ENCODE measurements at regions not wholly inside any gene's neighbourhood (a gene's known extent, or its start where the extent isn't known, plus 50 kb on each side); places are given as distances from the start of the nearest gene placed in this dataset.

GRCh38 chr2:121128741-121129659 is 156.0 kb downstream of the TFCP2L1 start:
- H3K36me3 Mint-ChIP-seq, result no peaks in the 10 kb centered on the region
- ATAC-seq (peak; percentile 64), DNase-seq (ENCODE audit: low spot score) (peak; percentile 74)
- peaks cover 23% of the 10 kb centered on the region for H3K4me1 Mint-ChIP-seq
- POLR2A ChIA-PET, result no interaction called here
- TF ChIP-seq IRF1 (CRISPR knock-in tag; IDR thresholded peaks at IDR 0.05) (no peak), CTCF (IDR thresholded peaks at IDR 0.05) (peak; percentile 35; the same call in 1 of the 2 replicates)
- no peaks in the 10 kb centered on the region for H3K9me3 Mint-ChIP-seq
- peaks cover 8% of the 10 kb centered on the region for H3K27me3 Mint-ChIP-seq (ENCODE audit: low read depth)
- H3K4me3 Mint-ChIP-seq, result no peak overlapping the region
- H3K27ac Mint-ChIP-seq, result no peak overlapping the region
- CTCF ChIA-PET, result interaction anchor here (0.6 to 7.8 kb wide), 81 partner anchors 9 to 663 kb away, joined by 3 to 112 read pairs (median 5); no protein-coding TSS in a partner anchor

- CTCF ChIA-PET, result interaction anchor here (1.3 to 7.8 kb wide), 8 partner anchors 10 to 225 kb away, joined by 6 to 112 read pairs (median 17); no protein-coding TSS in a partner anchor
- Mint-ChIP-seq H3K9me3 (no peaks in the 10 kb centered on the region), H3K36me3 (no peaks in the 10 kb centered on the region), H3K4me1 (peaks cover 23% of the 10 kb centered on the region), H3K27me3 (ENCODE audit: low read depth) (peaks cover 8% of the 10 kb centered on the region), H3K4me3 (no peak overlapping the region), H3K27ac (no peak overlapping the region)
- ATAC-seq (no peak), DNase-seq (ENCODE audit: low spot score) (no peak)
- TF ChIP-seq ZBTB43 (CRISPR knock-in tag; IDR thresholded peaks at IDR 0.05) (no peak), ARID4B (CRISPR knock-in tag; IDR thresholded peaks at IDR 0.05; ENCODE audit: borderline replicate concordance) (no peak), FOXP1 (CRISPR knock-in tag; IDR thresholded peaks at IDR 0.05; ENCODE audit: borderline replicate concordance) (no peak)
- POLR2A ChIA-PET, result no interaction called here
Measured at GRCh38 chr2:121129692-121130091, 155.3 kb downstream of the TFCP2L1 start.

GRCh38 chr2:121130301-121130850 is 154.6 kb downstream of the TFCP2L1 start:
- H3K4me1 Mint-ChIP-seq, result peaks cover 23% of the 10 kb centered on the region
- no peak for DNase-seq (ENCODE audit: low spot score)
- no peaks in the 10 kb centered on the region for H3K36me3 Mint-ChIP-seq
- POLR2A ChIA-PET, result no interaction called here
- no peaks in the 10 kb centered on the region for H3K9me3 Mint-ChIP-seq
- no peak for ATAC-seq
- H3K27me3 Mint-ChIP-seq (ENCODE audit: low read depth), result peaks cover 8% of the 10 kb centered on the region
- no peak overlapping the region for H3K4me3 Mint-ChIP-seq
- no peak overlapping the region for H3K27ac Mint-ChIP-seq
- CTCF ChIA-PET, result interaction anchor here (1.2 to 7.8 kb wide), 5 partner anchors 10 to 226 kb away, joined by 4 to 112 read pairs (median 38); no protein-coding TSS in a partner anchor
- TF ChIP-seq HMGXB4 (CRISPR knock-in tag; IDR thresholded peaks at IDR 0.05) (no peak), OVOL2 (CRISPR knock-in tag; IDR thresholded peaks at IDR 0.05; ENCODE audit: borderline replicate concordance) (no peak), ARID4B (CRISPR knock-in tag; IDR thresholded peaks at IDR 0.05; ENCODE audit: borderline replicate concordance) (no peak), ZNF281 (CRISPR knock-in tag; IDR thresholded peaks at IDR 0.05) (no peak), IRF2 (CRISPR knock-in tag; IDR thresholded peaks at IDR 0.05; ENCODE audit: borderline replicate concordance, low read depth) (no peak)
